Caki2 (cell line): ENCODE measurements at regions not wholly inside any gene's neighbourhood (a gene's known extent, or its start where the extent isn't known, plus 50 kb on each side); places are given as distances from the start of the nearest gene placed in this dataset.

Source experiments
- DNase-seq: peaks from one replicate; pipeline ENCODE4 v3.0.0-alpha.2; 2015; ENCODE audit warnings: low read depth
- in situ Hi-C: cut with HindIII; loops from 2 replicates; pipeline ENCODE4 v1.10.0; 2016; ENCODE audit warnings: low sequenced_read_pairs, low pct_unique_long_range_greater_than_20kb, mixed read lengths

DNA sequence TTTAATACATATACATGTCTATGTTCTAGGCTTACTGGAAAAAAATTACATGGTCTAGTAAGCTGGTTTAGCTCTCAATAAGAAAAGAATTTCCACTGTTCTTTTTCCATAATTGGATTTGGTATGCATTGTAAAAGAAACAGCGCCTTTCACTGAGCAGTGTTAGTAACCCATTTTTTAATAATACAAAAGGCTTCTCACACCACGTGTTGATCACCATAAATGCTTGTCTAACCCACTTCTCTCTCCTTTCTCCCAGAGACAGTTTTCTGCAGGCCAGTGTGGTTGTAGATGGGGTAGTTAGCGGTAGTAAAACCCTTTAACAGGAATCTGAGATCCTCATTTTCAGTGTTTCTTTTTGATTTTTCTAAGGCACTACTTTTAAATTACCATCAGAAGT is 348.7 kb upstream of the MANEA start:
- no peak for DNase-seq
- in situ Hi-C loops, result no loop called here

- no peak for DNase-seq
- in situ Hi-C loops, result no loop called here
These were observed 347.1 kb upstream of the MANEA start for GRCh38 chr6:95230071-95230740.

DNA sequence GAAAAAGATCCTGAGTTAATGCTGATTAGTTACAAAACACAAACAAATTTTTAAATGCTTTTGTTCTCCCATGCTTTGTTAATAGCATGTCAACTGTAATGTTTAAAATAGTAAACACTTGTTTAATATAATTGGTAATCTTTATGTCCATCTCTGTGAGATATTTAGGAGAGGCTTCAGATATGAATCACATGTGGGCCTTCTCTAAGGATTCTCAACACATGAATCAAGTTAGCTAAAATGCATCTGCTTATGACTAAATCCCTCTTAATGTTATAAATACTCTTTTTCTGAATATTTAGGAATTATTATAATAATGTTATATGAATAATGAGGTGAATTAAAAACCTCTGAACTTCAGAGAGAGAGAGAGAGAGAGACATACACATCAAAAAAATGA is 345.9 kb upstream of the MANEA start:
- in situ Hi-C loops, result no loop called here
- DNase-seq, result no peak

GRCh38 chr6:95232446-95232845 is 344.9 kb upstream of the MANEA start:
- in situ Hi-C loops, result no loop called here
- DNase-seq, result no peak

DNA sequence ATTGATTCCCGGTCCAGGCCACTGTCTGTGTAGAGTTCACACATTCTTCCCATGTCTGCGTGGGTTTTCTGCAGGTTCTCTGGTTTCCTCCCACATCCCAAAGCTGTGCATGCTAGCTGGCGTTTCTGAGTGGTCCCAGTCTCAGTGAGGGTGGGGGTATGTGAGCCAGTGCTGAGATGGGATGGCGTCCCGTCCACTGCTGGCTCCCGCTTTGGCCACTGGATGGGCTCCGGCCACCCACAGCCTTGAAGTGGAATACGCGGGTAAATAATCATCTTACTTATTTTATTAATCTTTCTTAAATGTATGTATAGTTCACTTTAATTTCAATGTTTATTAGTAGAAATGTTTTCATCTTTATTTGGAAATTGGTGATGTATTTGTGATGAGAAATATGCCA is 343.5 kb upstream of the MANEA start:
- in situ Hi-C loops, result no loop called here
- DNase-seq, result no peak

DNA sequence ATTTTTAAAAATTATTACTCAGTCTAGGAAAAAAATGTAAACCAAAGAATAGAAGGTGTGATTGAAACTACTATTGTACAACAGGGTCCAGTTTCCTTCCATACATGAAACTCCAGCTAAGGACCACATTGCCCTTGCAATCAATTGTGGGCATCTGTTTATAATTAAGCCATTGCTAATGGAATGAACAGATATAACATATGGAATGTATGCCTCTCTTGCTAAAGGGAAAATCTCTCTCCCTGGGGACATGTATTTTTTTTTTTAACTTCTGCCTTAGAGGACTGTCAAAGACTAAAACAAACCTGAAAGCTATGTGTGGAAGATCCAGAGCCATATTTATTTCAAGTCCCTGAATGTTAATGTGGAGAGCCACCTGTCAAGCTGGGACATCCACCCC is 336.8 kb upstream of the MANEA start:
- in situ Hi-C loops, result no loop called here
- no peak for DNase-seq

- in situ Hi-C loops, result no loop called here
- DNase-seq, result no peak
These were observed 334.8 kb upstream of the MANEA start for GRCh38 chr6:95242560-95242959.

- in situ Hi-C loops, result no loop called here
- DNase-seq, result no peak
These were observed 334.3 kb upstream of the MANEA start for GRCh38 chr6:95243053-95243452.

- no peak for DNase-seq
- in situ Hi-C loops, result no loop called here
These were observed 332.6 kb upstream of the MANEA start for GRCh38 chr6:95244751-95245150.

- no peak for DNase-seq
- in situ Hi-C loops, result no loop called here
These were observed 328.8 kb upstream of the MANEA start for GRCh38 chr6:95248499-95248898.

DNA sequence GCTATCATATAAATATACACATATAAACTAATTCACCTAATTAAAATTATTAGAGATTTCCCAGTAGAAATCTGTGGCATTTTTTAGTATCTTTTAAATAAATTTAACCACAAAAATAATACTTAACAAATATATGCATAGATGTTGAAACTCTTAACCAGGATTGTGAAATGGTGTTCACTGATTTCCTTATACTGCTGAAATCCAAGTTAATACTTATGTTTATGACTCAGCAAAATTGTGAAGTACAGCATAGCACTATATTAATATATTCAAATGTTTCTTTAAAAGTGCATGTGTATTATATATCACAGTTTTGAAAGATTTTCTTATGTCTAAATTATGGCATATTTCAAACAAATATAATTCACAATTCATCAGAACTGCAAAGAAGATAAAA is 328.2 kb upstream of the MANEA start:
- in situ Hi-C loops, result no loop called here
- DNase-seq, result no peak

DNA sequence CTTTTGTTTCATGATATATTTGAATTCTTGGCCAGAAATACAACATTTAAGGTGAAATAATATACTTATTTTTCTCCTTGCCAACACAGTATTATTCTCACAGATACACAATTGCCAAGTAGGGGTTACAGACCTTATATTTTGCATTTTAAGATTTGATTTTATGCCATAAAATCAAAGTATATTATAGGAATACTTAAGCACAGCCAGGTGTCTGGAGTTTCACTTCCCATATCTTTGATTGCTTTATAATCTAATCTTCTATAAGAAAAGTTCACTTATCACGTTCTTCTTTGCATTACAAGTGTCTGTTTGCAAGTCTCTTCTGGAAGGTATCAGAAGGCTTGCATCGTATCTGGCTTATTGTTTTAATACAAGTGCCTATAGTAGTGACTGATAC is 327.7 kb upstream of the MANEA start:
- in situ Hi-C loops, result no loop called here
- no peak for DNase-seq

DNA sequence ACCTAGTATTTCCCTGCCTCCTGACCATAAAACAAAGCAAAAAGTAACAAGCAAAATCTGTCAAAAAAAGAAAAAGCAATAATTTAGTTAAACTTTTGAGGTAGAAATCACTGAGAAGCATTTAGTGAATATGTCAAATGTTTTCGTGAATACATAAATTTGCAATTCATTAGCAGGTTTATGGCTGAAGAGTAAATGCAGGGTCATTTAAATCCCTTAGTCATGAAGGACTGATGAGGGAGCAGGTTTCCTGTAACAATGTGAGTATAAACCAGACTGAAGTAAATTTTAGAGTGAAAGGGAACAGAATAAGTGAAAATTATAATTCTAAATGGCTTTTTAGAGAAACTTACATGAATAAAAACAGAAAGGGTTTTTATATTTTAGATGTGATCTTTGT is 313.5 kb upstream of the MANEA start:
- in situ Hi-C loops, result no loop called here
- no peak for DNase-seq

DNA sequence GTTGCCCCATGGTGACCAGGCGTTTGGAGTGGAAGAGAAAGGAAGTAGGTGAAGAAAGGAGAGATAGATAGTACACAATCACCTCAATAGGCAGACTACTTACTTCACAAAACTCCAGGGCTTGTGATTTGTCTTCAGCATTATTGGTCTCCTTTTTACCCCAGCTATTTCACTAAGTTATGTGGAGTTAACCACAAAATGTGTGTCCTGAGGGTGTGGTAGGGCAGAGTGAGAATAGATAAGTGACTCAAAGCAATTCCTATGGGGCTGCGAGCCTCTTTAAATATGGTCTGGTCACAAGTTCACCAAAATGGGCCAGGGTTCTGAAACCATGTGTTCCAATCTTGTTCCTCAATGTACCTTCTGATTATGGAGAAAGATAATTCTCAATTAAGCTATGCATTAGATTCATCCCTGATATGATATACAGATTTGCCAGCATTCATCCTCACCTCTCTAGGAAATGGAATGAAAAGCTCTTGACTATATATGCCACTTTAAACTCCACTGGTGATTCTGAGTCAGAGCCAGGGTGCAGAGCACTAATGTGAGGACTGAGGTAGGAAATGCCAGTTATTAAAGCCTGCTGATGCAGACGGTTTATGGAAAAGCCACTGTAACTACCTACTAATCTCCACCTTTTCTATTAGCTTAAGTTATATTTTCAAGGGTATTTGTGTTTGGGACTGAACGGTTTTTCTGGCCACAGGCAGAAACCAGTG is 310.6 kb upstream of the MANEA start:
- DNase-seq, result no peak
- in situ Hi-C loops, result no loop called here

DNA sequence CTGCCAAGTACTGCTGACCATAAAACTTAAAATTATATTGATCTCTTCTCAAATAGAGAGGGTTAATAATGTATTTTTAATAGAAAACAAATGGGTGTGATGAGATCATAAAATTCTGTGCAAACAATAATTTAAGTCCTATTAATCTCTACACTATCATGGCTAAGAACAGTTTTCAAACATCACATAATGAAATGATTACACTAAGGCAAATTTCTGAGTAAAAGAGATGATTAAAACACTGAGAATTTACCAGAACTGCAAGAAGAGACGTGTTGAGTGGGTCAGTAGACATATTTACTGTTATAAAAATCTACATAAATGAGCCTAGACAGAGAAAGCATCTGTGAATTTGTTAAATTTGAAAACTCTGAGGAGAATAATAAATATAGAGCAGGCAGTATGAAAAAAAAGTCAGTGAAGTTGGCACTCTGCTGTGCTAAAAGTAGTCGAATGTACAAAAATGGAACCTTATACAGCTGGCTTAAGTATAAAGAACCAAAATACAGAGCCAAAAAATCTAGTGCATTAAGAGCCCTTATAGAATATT is 302.6 kb upstream of the MANEA start:
- in situ Hi-C loops, result no loop called here
- no peak for DNase-seq

DNA sequence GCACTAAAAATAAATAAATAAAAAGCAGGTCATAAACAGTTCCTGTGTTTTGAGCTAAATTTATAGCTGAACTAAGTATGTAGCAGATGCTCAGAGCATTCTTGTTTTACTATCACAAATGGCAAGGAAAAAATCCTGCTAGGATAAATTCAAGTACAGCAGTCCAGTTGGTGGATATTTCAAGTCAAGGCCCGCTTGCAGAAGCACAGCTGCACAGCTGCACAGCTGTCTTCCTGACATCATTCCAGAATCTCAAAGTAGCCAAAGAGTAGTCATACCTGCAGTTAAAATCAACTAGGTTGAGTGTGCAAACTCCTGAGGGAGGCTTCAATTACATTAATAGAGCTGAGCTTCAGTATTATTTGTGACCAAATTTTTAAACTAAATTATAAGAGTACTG is 297.7 kb upstream of the MANEA start:
- in situ Hi-C loops, result no loop called here
- DNase-seq, result no peak

DNA sequence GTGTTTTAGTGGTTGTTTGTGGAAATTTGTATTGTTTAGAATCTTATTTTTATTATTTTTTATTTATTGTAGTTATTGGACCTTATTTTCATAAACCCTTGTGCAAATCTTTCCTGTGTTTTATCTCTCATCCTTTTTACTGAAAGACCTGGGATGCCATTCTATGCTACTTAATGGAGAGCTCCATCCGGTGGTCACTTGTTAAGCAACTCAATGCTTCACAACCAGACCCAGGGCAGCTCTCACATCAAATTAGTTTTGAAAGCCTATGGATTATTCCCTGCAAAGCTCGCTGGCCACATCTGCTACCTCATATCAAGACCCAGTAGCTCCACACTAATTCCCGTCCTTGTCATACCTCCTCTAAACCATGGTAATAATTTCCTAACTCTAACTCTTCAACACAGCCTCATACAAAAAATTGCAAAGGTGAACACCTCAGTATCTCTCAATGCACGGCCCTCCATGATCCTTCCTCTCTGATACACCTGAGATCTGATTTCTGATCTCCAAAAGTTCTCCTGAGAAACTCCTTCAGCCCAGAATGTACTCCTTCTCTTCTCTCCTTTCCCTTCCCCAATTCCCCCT is 296.6 kb upstream of the MANEA start:
- in situ Hi-C loops, result no loop called here
- no peak for DNase-seq

DNA sequence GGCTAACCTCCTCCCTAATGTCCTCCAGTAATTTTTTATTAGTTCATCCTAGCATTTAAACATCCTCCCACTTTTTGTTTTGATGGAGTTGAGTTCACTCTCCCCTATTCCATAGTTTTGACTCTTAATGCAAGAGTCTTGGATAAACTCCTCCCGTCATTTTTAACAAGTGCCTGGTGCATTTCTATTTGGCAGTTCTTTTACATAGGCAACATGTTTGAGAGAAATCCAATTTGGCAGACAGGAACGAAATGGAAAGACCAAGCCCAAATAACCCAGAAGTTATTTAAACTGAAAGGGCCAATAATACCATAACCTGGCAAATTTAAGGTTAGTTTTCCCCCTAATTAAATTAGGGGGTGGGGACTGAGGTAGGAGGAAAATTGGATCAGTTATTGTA is 291.5 kb upstream of the MANEA start:
- DNase-seq, result no peak
- in situ Hi-C loops, result no loop called here

DNA sequence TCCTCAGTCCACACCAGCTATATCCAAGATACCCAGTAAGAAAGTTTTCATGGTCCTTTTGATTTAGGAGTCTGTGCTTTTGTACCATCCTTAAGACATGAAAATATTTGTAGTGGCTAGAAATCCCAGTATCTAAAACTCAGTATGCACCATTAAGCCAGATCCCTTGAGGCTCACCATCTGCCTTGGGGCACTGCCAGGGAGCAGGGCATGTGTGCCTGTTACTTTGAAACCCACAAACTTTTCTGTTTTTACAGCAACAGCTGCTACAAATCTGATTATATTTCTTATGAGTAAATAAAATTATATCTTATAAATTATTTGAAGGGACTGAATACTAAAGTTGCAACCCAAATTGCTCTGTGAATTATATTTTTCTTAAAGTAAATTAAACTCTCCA is 290.5 kb upstream of the MANEA start:
- in situ Hi-C loops, result no loop called here
- DNase-seq, result no peak

GRCh38 chr6:95288251-95288650 is 289.1 kb upstream of the MANEA start:
- in situ Hi-C loops, result no loop called here
- DNase-seq, result no peak
